Astrocyte of the spinal cord (primary cell): ENCODE measurements at regions not wholly inside any gene's neighbourhood (a gene's known extent, or its start where the extent isn't known, plus 50 kb on each side); places are given as distances from the start of the nearest gene placed in this dataset.
A peak's percentile ranks its signal among the peaks of the same experiment; 100 is the strongest.

ENCODE experiments used
- DNase-seq: peaks from one replicate; pipeline ENCODE4 v3.0.0; 2011; ENCODE audit warnings: low read depth, low spot score
- H3K4me3 ChIP-seq: 2 replicates; pipeline ENCODE4 v1.5.1; 2011; ENCODE audit warnings: low read depth, mild to moderate bottlenecking, low read length, moderate library complexity
- in situ Hi-C: cut with HindIII; loops from 2 replicates; pipeline ENCODE4 v1.10.0; 2017; ENCODE audit warnings: low sequenced_read_pairs
- TF ChIP-seq, protein P1 (sequence below): IDR thresholded peaks from 2 replicates; pipeline ENCODE4 v1.5.1; 2012; ENCODE audit warnings: low read depth, mild to moderate bottlenecking, low read length, inconsistent platforms

DNA sequence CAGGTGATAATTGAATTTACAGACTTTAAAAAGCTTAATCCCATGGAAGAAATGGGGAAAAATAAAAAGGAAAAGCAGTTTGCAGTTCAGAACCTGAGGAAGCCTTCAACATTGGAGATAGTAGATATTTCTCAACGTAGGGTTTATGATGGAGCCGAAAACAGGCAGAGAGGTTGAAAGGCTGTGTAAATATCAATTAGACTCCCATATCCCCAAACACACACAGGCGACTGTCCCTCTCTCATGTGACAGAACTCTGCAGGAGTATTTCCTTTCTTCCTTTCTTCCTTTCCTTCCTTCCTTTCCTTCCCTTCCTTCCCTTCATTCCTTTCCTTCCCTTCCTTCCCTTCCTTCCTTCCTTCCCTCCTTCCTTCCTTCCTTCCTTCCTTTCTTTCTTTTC lies 406.5 kb downstream of the LPIN1 start:
- DNase-seq, result no peak
- H3K4me3 ChIP-seq, result no peak overlapping the region
- in situ Hi-C loops, result no loop called here
- TF ChIP-seq, protein P1, sequence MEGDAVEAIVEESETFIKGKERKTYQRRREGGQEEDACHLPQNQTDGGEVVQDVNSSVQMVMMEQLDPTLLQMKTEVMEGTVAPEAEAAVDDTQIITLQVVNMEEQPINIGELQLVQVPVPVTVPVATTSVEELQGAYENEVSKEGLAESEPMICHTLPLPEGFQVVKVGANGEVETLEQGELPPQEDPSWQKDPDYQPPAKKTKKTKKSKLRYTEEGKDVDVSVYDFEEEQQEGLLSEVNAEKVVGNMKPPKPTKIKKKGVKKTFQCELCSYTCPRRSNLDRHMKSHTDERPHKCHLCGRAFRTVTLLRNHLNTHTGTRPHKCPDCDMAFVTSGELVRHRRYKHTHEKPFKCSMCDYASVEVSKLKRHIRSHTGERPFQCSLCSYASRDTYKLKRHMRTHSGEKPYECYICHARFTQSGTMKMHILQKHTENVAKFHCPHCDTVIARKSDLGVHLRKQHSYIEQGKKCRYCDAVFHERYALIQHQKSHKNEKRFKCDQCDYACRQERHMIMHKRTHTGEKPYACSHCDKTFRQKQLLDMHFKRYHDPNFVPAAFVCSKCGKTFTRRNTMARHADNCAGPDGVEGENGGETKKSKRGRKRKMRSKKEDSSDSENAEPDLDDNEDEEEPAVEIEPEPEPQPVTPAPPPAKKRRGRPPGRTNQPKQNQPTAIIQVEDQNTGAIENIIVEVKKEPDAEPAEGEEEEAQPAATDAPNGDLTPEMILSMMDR, result no peak

- TF ChIP-seq, protein P1, result no peak
- H3K4me3 ChIP-seq, result no peak overlapping the region
- DNase-seq, result peak; percentile 92
- in situ Hi-C loops, result no loop called here
These were observed 409.0 kb downstream of the LPIN1 start for GRCh38 chr2:12155303-12156051.

DNA sequence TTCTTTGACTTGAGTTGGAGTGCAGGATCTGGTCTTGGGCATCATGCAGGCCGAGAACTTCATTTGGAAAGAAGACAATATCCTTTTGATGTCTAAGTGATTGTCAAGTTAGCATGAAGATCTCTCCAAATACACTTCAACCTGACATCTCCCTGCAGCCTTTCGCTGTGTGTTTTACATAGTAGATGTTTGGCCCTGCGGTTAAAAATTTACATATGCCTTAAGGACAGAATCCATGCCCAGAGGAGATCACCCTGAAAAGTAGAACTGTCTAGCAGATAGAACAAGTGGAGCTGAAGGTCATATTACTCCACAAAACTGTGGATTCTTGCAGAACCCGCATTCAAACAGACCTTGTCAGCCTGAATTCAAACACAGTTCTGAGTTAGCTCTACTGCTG lies 409.9 kb downstream of the LPIN1 start:
- no peak overlapping the region for H3K4me3 ChIP-seq
- TF ChIP-seq, protein P1, result no peak
- peak; percentile 9 for DNase-seq
- in situ Hi-C loops, result no loop called here

DNA sequence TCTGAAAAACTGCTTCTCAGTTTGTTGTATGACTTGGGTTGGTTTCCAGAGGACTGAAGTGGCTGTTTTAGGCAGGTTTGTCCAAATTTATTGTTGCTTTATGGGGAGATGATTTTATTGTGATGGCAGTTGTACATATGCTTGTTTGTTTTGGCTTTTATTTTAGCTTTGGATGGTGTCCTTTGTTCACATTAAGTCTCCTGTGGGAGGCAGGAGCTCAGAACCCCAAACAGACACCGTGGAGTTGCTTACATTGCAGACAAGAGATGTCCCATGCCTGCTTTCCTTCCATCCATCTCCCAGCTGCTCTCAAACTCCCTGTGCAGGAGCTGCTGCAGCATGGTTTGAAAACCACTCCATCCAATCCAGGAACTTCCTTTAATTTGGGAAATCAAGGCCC lies 414.7 kb downstream of the LPIN1 start:
- H3K4me3 ChIP-seq, result no peak overlapping the region
- in situ Hi-C loops, result no loop called here
- TF ChIP-seq, protein P1, result no peak
- DNase-seq, result no peak

DNA sequence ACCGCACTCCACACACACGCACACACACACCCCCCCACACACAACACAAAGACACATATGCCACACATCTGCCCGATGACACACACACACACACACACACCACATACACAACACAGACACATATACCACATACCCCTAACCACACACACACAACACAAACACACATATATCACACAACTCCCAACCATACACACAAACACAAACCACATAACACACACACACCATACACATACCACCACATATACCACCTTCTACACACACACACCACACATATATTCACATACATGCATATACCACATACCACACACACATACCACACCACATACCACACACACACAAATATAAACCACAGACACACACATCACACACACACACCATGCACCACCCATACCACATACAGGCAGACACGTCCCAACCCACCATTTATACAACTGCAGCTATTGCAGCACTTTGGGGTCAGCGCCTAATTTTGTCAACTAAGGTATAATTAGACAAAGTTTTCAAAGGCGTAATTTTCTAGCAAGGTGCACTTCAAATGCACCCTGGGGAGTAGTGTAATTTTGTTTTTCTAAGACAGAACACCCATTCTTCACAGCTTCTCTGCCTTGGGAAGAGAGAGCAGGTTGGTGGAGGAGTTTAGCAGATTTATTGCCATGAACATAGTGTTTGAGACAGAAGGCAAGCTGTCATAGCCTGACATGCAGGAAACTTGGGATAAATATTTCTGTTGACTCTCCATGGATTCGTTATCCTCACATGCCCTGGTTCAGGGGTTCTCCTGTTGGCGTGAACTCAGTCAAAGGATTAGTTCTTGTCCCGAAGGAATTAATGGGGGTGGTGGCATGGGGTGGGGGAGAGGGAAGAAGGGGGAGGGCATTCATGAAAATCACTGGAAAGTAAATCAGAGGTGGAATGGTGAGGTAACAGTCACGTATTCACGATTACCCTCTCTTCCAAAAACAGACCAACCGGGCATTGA lies 416.1 kb downstream of the LPIN1 start:
- TF ChIP-seq, protein P1, result no peak
- no peak overlapping the region for H3K4me3 ChIP-seq
- DNase-seq, result no peak
- in situ Hi-C loops, result no loop called here

DNA sequence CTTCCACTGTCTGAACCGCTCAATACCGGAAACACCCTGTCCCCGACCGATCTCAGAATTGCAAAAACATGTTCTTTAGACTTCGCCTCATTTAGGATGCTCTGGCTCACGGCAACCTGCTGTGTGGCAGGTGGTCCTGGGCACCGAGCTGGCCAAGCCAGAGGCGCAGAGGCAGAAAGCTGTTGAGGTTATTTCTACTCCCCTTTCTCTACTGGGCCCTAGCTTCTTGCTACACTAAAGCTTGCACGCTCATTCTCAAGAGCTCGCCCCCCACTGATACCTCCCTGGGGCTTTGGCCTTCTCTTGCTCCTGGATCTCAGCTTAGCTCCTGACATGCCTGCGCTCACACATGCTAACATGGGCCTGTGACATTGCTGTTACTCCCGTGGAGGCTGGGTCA lies 417.4 kb downstream of the LPIN1 start:
- DNase-seq, result peak; percentile 50
- TF ChIP-seq, protein P1, result no peak
- in situ Hi-C loops, result no loop called here
- no peak overlapping the region for H3K4me3 ChIP-seq
